Endodermal cell (in vitro differentiated cells): ENCODE measurements at regions not wholly inside any gene's neighbourhood (a gene's known extent, or its start where the extent isn't known, plus 50 kb on each side); places are given as distances from the start of the nearest gene placed in this dataset.

Experiments
- DNase-seq: peaks from one replicate; pipeline ENCODE4 v3.0.0-alpha.2; 2017
- H3K27ac ChIP-seq: 2 replicates; pipeline ENCODE4 v1.5.1; 2013; ENCODE audit warnings: mild to moderate bottlenecking, low read depth, low read length, moderate library complexity
- H3K27me3 ChIP-seq: 2 replicates; pipeline ENCODE4 v1.6.1; 2013; ENCODE audit warnings: mild to moderate bottlenecking, low read length, moderate library complexity; ENCODE audit not compliant: insufficient read depth, control insufficient read depth, poor library complexity, severe bottlenecking
- H3K36me3 ChIP-seq: 2 replicates; pipeline ENCODE4 v1.7.0; 2013; ENCODE audit warnings: mild to moderate bottlenecking, low read length, moderate library complexity; ENCODE audit not compliant: control insufficient read depth, insufficient read depth
- H3K4me1 ChIP-seq: one replicate; pipeline ENCODE4 v1.7.0; 2013; ENCODE audit warnings: low read length; ENCODE audit not compliant: control insufficient read depth, insufficient read depth
- H3K4me3 ChIP-seq: 2 replicates; pipeline ENCODE4 v1.5.1; 2013; ENCODE audit warnings: mild to moderate bottlenecking, low read length, moderate library complexity
- H3K9ac ChIP-seq: 2 replicates; pipeline ENCODE4 v1.6.1; 2013; ENCODE audit warnings: mild to moderate bottlenecking, low read length, moderate library complexity; ENCODE audit not compliant: poor library complexity, severe bottlenecking; ENCODE audit errors: extremely low read depth
- H3K9me3 ChIP-seq: 2 replicates; pipeline ENCODE4 v1.6.1; 2013; ENCODE audit warnings: mild to moderate bottlenecking, low read length, moderate library complexity; ENCODE audit not compliant: control insufficient read depth
- H3K27ac Mint-ChIP-seq: 2 replicates; pipeline ENCODE4 v1.8.0; 2020; ENCODE audit warnings: mixed read lengths
- H3K27me3 Mint-ChIP-seq: 2 replicates; pipeline ENCODE4 v1.8.0; 2021; ENCODE audit warnings: mild to moderate bottlenecking, mixed read lengths; ENCODE audit not compliant: insufficient read depth
- H3K36me3 Mint-ChIP-seq: 2 replicates; pipeline ENCODE4 v1.8.0; 2020; ENCODE audit warnings: low read depth, mixed read lengths
- H3K4me1 Mint-ChIP-seq: 2 replicates; pipeline ENCODE4 v1.8.0; 2020; ENCODE audit warnings: mixed read lengths
- H3K4me3 Mint-ChIP-seq: 2 replicates; pipeline ENCODE4 v1.8.0; 2020; ENCODE audit warnings: mild to moderate bottlenecking, moderate library complexity, mixed read lengths
- H3K9me3 Mint-ChIP-seq: 2 replicates; pipeline ENCODE4 v1.8.0; 2020; ENCODE audit warnings: mild to moderate bottlenecking, mixed read lengths
- WGBS, 2 experiments: methylation state at CpG; one replicate each; pipeline versions ENCODE4 v1.1.5 to v1.1.7; 2013; ENCODE audit warnings: missing lambda C conversion rate in 2 of 2, mixed read lengths in 1 of 2; ENCODE audit not compliant: insufficient coverage in 1 of 2, insufficient read length in 1 of 2; 5-methylcytosine and 5-hydroxymethylcytosine counted together
- TF ChIP-seq, protein P1 (sequence below): fragments of 200-600 bp; sonication (generic); conservative IDR thresholded peaks from 2 replicates; pipeline ENCODE4 v1.5.0; 2021; ENCODE audit warnings: antibody characterized with exemption, mild to moderate bottlenecking

GRCh38 chr20:4508773-4509172, 177.5 kb upstream of the PRNP start:
- peaks cover 8% of the 10 kb centered on the region for H3K9me3 ChIP-seq
- Mint-ChIP-seq H3K9me3 (peaks cover 12% of the 10 kb centered on the region), H3K27ac (no peak overlapping the region), H3K4me3 (no peak overlapping the region), H3K27me3 (no peaks in the 10 kb centered on the region), H3K4me1 (no peaks in the 10 kb centered on the region), H3K36me3 (no peaks in the 10 kb centered on the region)
- no peak overlapping the region for H3K27ac ChIP-seq
- no peaks in the 10 kb centered on the region for H3K27me3 ChIP-seq
- TF ChIP-seq, protein P1, sequence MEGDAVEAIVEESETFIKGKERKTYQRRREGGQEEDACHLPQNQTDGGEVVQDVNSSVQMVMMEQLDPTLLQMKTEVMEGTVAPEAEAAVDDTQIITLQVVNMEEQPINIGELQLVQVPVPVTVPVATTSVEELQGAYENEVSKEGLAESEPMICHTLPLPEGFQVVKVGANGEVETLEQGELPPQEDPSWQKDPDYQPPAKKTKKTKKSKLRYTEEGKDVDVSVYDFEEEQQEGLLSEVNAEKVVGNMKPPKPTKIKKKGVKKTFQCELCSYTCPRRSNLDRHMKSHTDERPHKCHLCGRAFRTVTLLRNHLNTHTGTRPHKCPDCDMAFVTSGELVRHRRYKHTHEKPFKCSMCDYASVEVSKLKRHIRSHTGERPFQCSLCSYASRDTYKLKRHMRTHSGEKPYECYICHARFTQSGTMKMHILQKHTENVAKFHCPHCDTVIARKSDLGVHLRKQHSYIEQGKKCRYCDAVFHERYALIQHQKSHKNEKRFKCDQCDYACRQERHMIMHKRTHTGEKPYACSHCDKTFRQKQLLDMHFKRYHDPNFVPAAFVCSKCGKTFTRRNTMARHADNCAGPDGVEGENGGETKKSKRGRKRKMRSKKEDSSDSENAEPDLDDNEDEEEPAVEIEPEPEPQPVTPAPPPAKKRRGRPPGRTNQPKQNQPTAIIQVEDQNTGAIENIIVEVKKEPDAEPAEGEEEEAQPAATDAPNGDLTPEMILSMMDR: no peak
- no peak for DNase-seq
- H3K9ac ChIP-seq: no peak overlapping the region
- 67 to 76% methylated on average over 1 to 3 of the region's 3 CpGs for WGBS, 2 experiments
- no peaks in the 10 kb centered on the region for H3K4me1 ChIP-seq
- no peaks in the 10 kb centered on the region for H3K36me3 ChIP-seq
- no peak overlapping the region for H3K4me3 ChIP-seq

GRCh38 chr20:4507288-4507719, 179.0 kb upstream of the PRNP start:
- no peak overlapping the region for H3K27ac ChIP-seq

GRCh38 chr20:4504814-4505213, 181.4 kb upstream of the PRNP start:
- WGBS, 2 experiments: 92 to 96% methylated on average over 3 to 4 of the region's 4 CpGs
- Histone ChIP-seq H3K27me3 (no peaks in the 10 kb centered on the region), H3K9ac (no peak overlapping the region), H3K36me3 (no peaks in the 10 kb centered on the region), H3K4me3 (no peak overlapping the region), H3K4me1 (no peaks in the 10 kb centered on the region), H3K27ac (no peak overlapping the region), H3K9me3 (peaks cover 15% of the 10 kb centered on the region)
- no peaks in the 10 kb centered on the region for H3K4me1 Mint-ChIP-seq
- peaks cover 2% of the 10 kb centered on the region for H3K27me3 Mint-ChIP-seq
- DNase-seq: no peak
- H3K4me3 Mint-ChIP-seq: no peak overlapping the region
- no peak overlapping the region for H3K27ac Mint-ChIP-seq
- peaks cover 29% of the 10 kb centered on the region for H3K9me3 Mint-ChIP-seq
- H3K36me3 Mint-ChIP-seq: no peaks in the 10 kb centered on the region
- TF ChIP-seq, protein P1: no peak

More at GRCh38 chr20:4507288-4507719, 179.0 kb upstream of the PRNP start:
- Mint-ChIP-seq H3K4me1 (no peaks in the 10 kb centered on the region), H3K27me3 (no peaks in the 10 kb centered on the region), H3K4me3 (no peak overlapping the region), H3K36me3 (no peaks in the 10 kb centered on the region), H3K9me3 (peaks cover 19% of the 10 kb centered on the region), H3K27ac (no peak overlapping the region)
- no peak overlapping the region for H3K4me3 ChIP-seq
- H3K4me1 ChIP-seq: no peaks in the 10 kb centered on the region
- TF ChIP-seq, protein P1: no peak
- H3K9me3 ChIP-seq: peaks cover 8% of the 10 kb centered on the region
- H3K36me3 ChIP-seq: no peaks in the 10 kb centered on the region
- H3K27me3 ChIP-seq: no peaks in the 10 kb centered on the region
- no peak for DNase-seq
- 55 to 73% methylated on average over 4 to 6 of the region's 6 CpGs for WGBS, 2 experiments
- H3K9ac ChIP-seq: no peak overlapping the region
